Tibial nerve (tissue), 4 donors: ENCODE measurements at regions not wholly inside any gene's neighbourhood (a gene's known extent, or its start where the extent isn't known, plus 50 kb on each side); places are given as distances from the start of the nearest gene placed in this dataset.

Experiments used
- DNase-seq, 2 donors: peaks; one replicate each; pipeline ENCODE4 v3.0.0-alpha.2; 2019; ENCODE audit warnings: low spot score in 2 of 2
- H3K27ac ChIP-seq, 4 donors: fragments of 200-600 bp; sonication (generic) in 3 of 4; one replicate each; pipeline ENCODE4 v1.5.1; 2017 to 2019; ENCODE audit warnings: mild to moderate bottlenecking in 1 of 4
- H3K27me3 ChIP-seq, 2 donors: fragments of 200-600 bp; sonication (generic) in 1 of 2; one replicate each; pipeline versions ENCODE4 v1.5.1 to v1.6.0; 2017 to 2019
- H3K36me3 ChIP-seq, 3 donors: fragments of 200-600 bp; sonication (generic); one replicate each; pipeline ENCODE4 v1.5.1; 2018 to 2019
- H3K4me1 ChIP-seq, 4 donors: fragments of 200-600 bp; sonication (generic) in 3 of 4; one replicate each; pipeline ENCODE4 v1.5.1; 2017 to 2019
- H3K4me3 ChIP-seq, 4 donors: fragments of 200-600 bp; sonication (generic) in 3 of 4; one replicate each; pipeline ENCODE4 v1.5.1; 2017 to 2019; ENCODE audit warnings: mild to moderate bottlenecking in 1 of 4, moderate library complexity in 1 of 4
- H3K9me3 ChIP-seq, 4 donors: fragments of 200-600 bp; sonication (generic) in 3 of 4; one replicate each; pipeline ENCODE4 v1.5.1; 2017 to 2019
- CTCF ChIP-seq, 5 experiments: fragments of 200-600 bp in 3 of 5; fragments of 450-650 bp in 2 of 5; sonication (generic) in 3 of 5; IDR thresholded peaks; one replicate each; pipeline ENCODE4 v1.5.1; 2016 to 2019; ENCODE audit warnings: antibody characterized with exemption in 5 of 5, mild to moderate bottlenecking in 3 of 5, moderate library complexity in 2 of 5
- EP300 ChIP-seq, 2 donors: sonication (generic); formaldehyde crosslinking; IDR thresholded peaks; one replicate each; pipeline ENCODE4 v1.6.1; 2017; ENCODE audit warnings: antibody characterized with exemption in 2 of 2, mild to moderate bottlenecking in 1 of 2
- POLR2A ChIP-seq, 2 donors: fragments of 450-650 bp; IDR thresholded peaks; one replicate each; pipeline ENCODE4 v1.6.1; 2017; ENCODE audit warnings: antibody characterized with exemption in 2 of 2, mild to moderate bottlenecking in 2 of 2, moderate library complexity in 2 of 2
- WGBS, 2 donors: methylation state at CpG; one replicate each; pipeline ENCODE4 v1.1.5; 2018; 5-methylcytosine and 5-hydroxymethylcytosine counted together

GRCh38 chr10:29740981-29741545 lies 106.3 kb upstream of the SVIL start:
- Histone ChIP-seq H3K9me3 (no peaks in the 10 kb centered on the region), H3K4me3 (no peak overlapping the region), H3K36me3 (no peaks in the 10 kb centered on the region), H3K27me3 (no peaks in the 10 kb centered on the region), H3K27ac (peak overlapping the region in 2 of 4 donors; percentile 8), H3K4me1 (peaks cover 0 to 16% (median 2%) of the 10 kb centered on the region in 4 donors)
- WGBS, 2 donors, result 35 to 40% methylated on average over 6 of the region's 6 CpGs
- TF ChIP-seq EP300 (IDR thresholded peaks at IDR 0.05) (no peak), CTCF (IDR thresholded peaks at IDR 0.05) (no peak), POLR2A (IDR thresholded peaks at IDR 0.05) (no peak)
- no peak for DNase-seq

- no peaks in the 10 kb centered on the region for H3K9me3 ChIP-seq
- no peaks in the 10 kb centered on the region for H3K36me3 ChIP-seq
- 90 to 92% methylated on average over 11 of the region's 11 CpGs for WGBS, 2 donors
- no peak overlapping the region for H3K4me3 ChIP-seq
- peaks cover 0 to 35% (median 6%) of the 10 kb centered on the region in 4 donors for H3K4me1 ChIP-seq
- H3K27me3 ChIP-seq, result no peaks in the 10 kb centered on the region
- H3K27ac ChIP-seq, result no peak overlapping the region
- TF ChIP-seq EP300 (IDR thresholded peaks at IDR 0.05) (no peak), POLR2A (IDR thresholded peaks at IDR 0.05) (no peak), CTCF (IDR thresholded peaks at IDR 0.05) (no peak)
- DNase-seq, result no peak
Measured at GRCh38 chr10:29738341-29738740, 103.6 kb upstream of the SVIL start.

GRCh38 chr10:29737074-29737593 lies 102.4 kb upstream of the SVIL start:
- Histone ChIP-seq H3K27me3 (no peaks in the 10 kb centered on the region), H3K27ac (peak overlapping the region in 2 of 4 donors; percentile 65 to 87), H3K36me3 (no peaks in the 10 kb centered on the region), H3K4me3 (peak overlapping the region in 3 of 4 donors; percentile 64 to 86 (median 67)), H3K9me3 (no peaks in the 10 kb centered on the region), H3K4me1 (peaks cover 0 to 35% (median 6%) of the 10 kb centered on the region in 4 donors)
- no peak for DNase-seq
- TF ChIP-seq POLR2A (IDR thresholded peaks at IDR 0.05) (no peak), CTCF (IDR thresholded peaks at IDR 0.05) (no peak), EP300 (IDR thresholded peaks at IDR 0.05) (no peak)
- WGBS, 2 donors, result 34 to 44% methylated on average over 18 to 23 of the region's 27 CpGs

- WGBS, 2 donors, result 0 to 1% methylated on average over 19 to 38 of the region's 74 CpGs
- H3K4me3 ChIP-seq, result peak overlapping the region; percentile 59 to 86 (median 66)
- peaks cover 0 to 35% (median 6%) of the 10 kb centered on the region in 4 donors for H3K4me1 ChIP-seq
- TF ChIP-seq EP300 (IDR thresholded peaks at IDR 0.05), result no peak
- peak in 1 of 2 donors; percentile 55 for TF ChIP-seq POLR2A (IDR thresholded peaks at IDR 0.05)
- TF ChIP-seq CTCF (IDR thresholded peaks at IDR 0.05), result peak in 2 of 5 experiments; percentile 33 to 58
- peak in 1 of 2 donors; percentile 44 for DNase-seq
- H3K9me3 ChIP-seq, result no peaks in the 10 kb centered on the region
- H3K36me3 ChIP-seq, result no peaks in the 10 kb centered on the region
- H3K27ac ChIP-seq, result peak overlapping the region; percentile 65 to 87 (median 85)
- no peaks in the 10 kb centered on the region for H3K27me3 ChIP-seq
Measured at GRCh38 chr10:29736366-29737073, 101.7 kb upstream of the SVIL start.
